ENCODE measurements at regions not wholly inside any gene's neighbourhood (a gene's known extent, or its start where the extent isn't known, plus 50 kb on each side); places are given as distances from the start of the nearest gene placed in this dataset.

GRCh38 chr5:57102905-57103255, 71.0 kb upstream of the GPBP1 start:
- H3K4me1 ChIP-seq (replicated peaks in 1 of 2; ENCODE audit: control insufficient read depth in 2 of 2, insufficient read depth in 2 of 2, low read length in 2 of 2), result no peaks in the 10 kb centered on the region
- no peak overlapping the region for H3K4me3 ChIP-seq
- no peak overlapping the region for H3K27ac ChIP-seq (ENCODE audit: extremely low read depth, low read depth, low read length)
- intact Hi-C loops (cut with micrococcal nuclease), result no loop called here
- no peaks in the 10 kb centered on the region for H3K9me1 ChIP-seq (ENCODE audit: control insufficient read depth, insufficient read depth, low read length)
- no peak overlapping the region for H3K9ac ChIP-seq (ENCODE audit: insufficient read depth in 1 of 2, low read depth in 2 of 2, low read length in 2 of 2)
- no peaks in the 10 kb centered on the region for H3K9me3 ChIP-seq (replicated peaks; ENCODE audit: control insufficient read depth, insufficient read depth, low read depth, low read length)
- FAIRE-seq (no peak), ATAC-seq (no peak), DNase-seq (ENCODE audit: extremely low read depth in 1 of 4, low spot score in 3 of 4) (no peak)
- BruUV-seq (replicated peaks), result no TSS peak
- no peak overlapping the region for H2AFZ ChIP-seq (ENCODE audit: low read depth, low read length)
- no peaks in the 10 kb centered on the region for H4K20me1 ChIP-seq (replicated peaks; ENCODE audit: control insufficient read depth, insufficient read depth, low read length)
- ChIA-PET POLR2A (interaction anchor here (1.4 kb wide), 1 partner anchor 10 kb away, joined by 3 read pairs; no protein-coding TSS in a partner anchor), CTCF (ENCODE audit: low intra/inter-chr PET ratio) (no interaction called here)
- in situ Hi-C loops (cut with MboI), result no loop called here
- no peaks in the 10 kb centered on the region for H3K79me2 ChIP-seq (ENCODE audit: control insufficient read depth, insufficient read depth, low read length)
- H3K36me3 ChIP-seq (ENCODE audit: control insufficient read depth, insufficient read depth, low read length), result no peaks in the 10 kb centered on the region
- no peak overlapping the region for H3K4me2 ChIP-seq (ENCODE audit: insufficient read depth, low read length)
- H3K27me3 ChIP-seq (ENCODE audit: control insufficient read depth in 2 of 2, insufficient read depth in 2 of 2, low read length in 2 of 2), result peaks cover 7% of the 10 kb centered on the region in 2 experiments; a peak in 3 of 5 replicates
- TF ChIP-seq ZNF512 (tag; IDR thresholded peaks at IDR 0.05), result no peak
- no peak for TF ChIP-seq ZNF282 (CRISPR knock-in tag; IDR thresholded peaks at IDR 0.05)
- TF ChIP-seq POLR2A (conservative IDR thresholded peaks at IDR 0.05), result no peak
- TF ChIP-seq ZNF23 (CRISPR knock-in tag; IDR thresholded peaks at IDR 0.05), result no peak
- no peak for TF ChIP-seq KLF10 (CRISPR knock-in tag; IDR thresholded peaks at IDR 0.05)
- TF ChIP-seq ETS1 (conservative IDR thresholded peaks at IDR 0.05; ENCODE audit: control insufficient read depth, low read depth, low read length), result no peak
- TF ChIP-seq U2AF2 (optimal IDR thresholded peaks at IDR 0.05; ENCODE audit: low read depth, low read length), result no peak
- TF ChIP-seq BMI1 (IDR thresholded peaks at IDR 0.05; ENCODE audit: low read length), result no peak
- no peak for TF ChIP-seq GABPB1 (CRISPR knock-in tag; IDR thresholded peaks at IDR 0.05)
- no peak for TF ChIP-seq ZFP30 (CRISPR knock-in tag; IDR thresholded peaks at IDR 0.05; ENCODE audit: borderline replicate concordance)
- TF ChIP-seq TFAP4 (CRISPR knock-in tag; IDR thresholded peaks at IDR 0.05; ENCODE audit: borderline replicate concordance), result no peak
- no peak for TF ChIP-seq NEUROD1 (IDR thresholded peaks at IDR 0.05; ENCODE audit: borderline replicate concordance, low read depth, low read length, partially characterized antibody)
- TF ChIP-seq PRPF4 (IDR thresholded peaks at IDR 0.05; ENCODE audit: insufficient read depth, low read depth, low read length, poor library complexity, severe bottlenecking), result no peak
- no peak for TF ChIP-seq ELF2 (CRISPR knock-in tag; IDR thresholded peaks at IDR 0.05)
